Esophagus muscularis mucosa (tissue), 3 donors: ENCODE measurements at regions not wholly inside any gene's neighbourhood (a gene's known extent, or its start where the extent isn't known, plus 50 kb on each side); places are given as distances from the start of the nearest gene placed in this dataset.

Experiments used
- CTCF ChIP-seq, 3 experiments: fragments of 200-600 bp in 2 of 3; fragments of 450-650 bp in 1 of 3; sonication (generic) in 2 of 3; IDR thresholded peaks; one replicate each; pipeline ENCODE4 v1.5.1; 2017 to 2019; ENCODE audit warnings: antibody characterized with exemption in 3 of 3, mild to moderate bottlenecking in 2 of 3, moderate library complexity in 1 of 3
- POLR2A ChIP-seq: fragments of 450-650 bp; IDR thresholded peaks from one replicate; pipeline ENCODE4 v1.6.1; 2017; ENCODE audit warnings: antibody characterized with exemption, moderate library complexity, mild to moderate bottlenecking, low read depth

GRCh38 chr2:104904889-104905288, 51.0 kb downstream of the POU3F3 start:
- TF ChIP-seq CTCF (IDR thresholded peaks at IDR 0.05) (no peak), POLR2A (no peak)
